IMR-90 (cell line): ENCODE measurements at regions not wholly inside any gene's neighbourhood (a gene's known extent, or its start where the extent isn't known, plus 50 kb on each side); places are given as distances from the start of the nearest gene placed in this dataset.

Source experiments
- ATAC-seq: fragments of 200-7000 bp; cut with Tn5 transposase; 2 replicates; pipeline ENCODE4 v1.9.1; 2020; ENCODE audit warnings: low read depth, mild to moderate bottlenecking, moderate library complexity
- BruUV-seq: library from RNA; stranded (reverse); fragments of 400-500 nt; replicated peaks from 2 replicates; lab custom pipeline; 2021; lab: Mats Ljungman, UMichigan
- CTCF ChIA-PET: fragments of 300-600 bp; formaldehyde crosslinking; extraction: SDS; loops from one replicate; lab custom pipeline; 2021; ENCODE audit warnings: antibody characterized with exemption; lab: Yijun Ruan, JAX
- POLR2A ChIA-PET: fragments of 300-600 bp; sonication (Branson Sonifier 250); formaldehyde crosslinking; loops from one replicate; lab custom pipeline; 2022; ENCODE audit warnings: antibody characterized with exemption; ENCODE audit not compliant: unreplicated experiment; lab: Charles Lee
- DNase-seq: peaks from one replicate; pipeline ENCODE4 v3.0.0; 2013
- H2AFZ ChIP-seq: replicated peaks from 2 replicates; pipeline ENCODE3; 2013; ENCODE audit warnings: low read length, mild to moderate bottlenecking; ENCODE audit not compliant: poor library complexity
- H2AK5ac ChIP-seq: 2 replicates; pipeline ENCODE4 v1.6.1; 2013; ENCODE audit warnings: low read depth, low read length, inconsistent platforms
- H2AK9ac ChIP-seq: replicated peaks from 2 replicates; pipeline ENCODE3; 2013; ENCODE audit warnings: mild to moderate bottlenecking, low read depth, low read length, moderate library complexity; ENCODE audit not compliant: poor library complexity
- H2BK120ac ChIP-seq: 2 replicates; pipeline ENCODE4 v1.6.1; 2013; ENCODE audit warnings: low read depth, low read length, inconsistent platforms
- H2BK15ac ChIP-seq: 3 replicates; pipeline ENCODE4 v1.6.1; 2013; ENCODE audit warnings: low read depth, low read length, inconsistent platforms
- H2BK20ac ChIP-seq: 2 replicates; pipeline ENCODE4 v1.6.1; 2013; ENCODE audit warnings: low read depth, mild to moderate bottlenecking, inconsistent platforms, low read length, moderate library complexity
- H2BK5ac ChIP-seq: 2 replicates; pipeline ENCODE4 v1.6.1; 2013; ENCODE audit warnings: mild to moderate bottlenecking, low read depth, low read length, inconsistent platforms; ENCODE audit not compliant: poor library complexity, severe bottlenecking
- H3K14ac ChIP-seq: replicated peaks from 2 replicates; pipeline ENCODE4 v1.6.1; 2013; ENCODE audit warnings: low read depth, low read length, inconsistent platforms
- H3K18ac ChIP-seq: 2 replicates; pipeline ENCODE4 v1.6.1; 2013; ENCODE audit warnings: low read depth, low read length, control low read depth
- H3K23ac ChIP-seq: 2 replicates; pipeline ENCODE4 v1.6.1; 2013; ENCODE audit warnings: low read depth, low read length, inconsistent platforms
- H3K27ac ChIP-seq: 2 replicates; pipeline ENCODE4 v1.5.1; 2013; ENCODE audit warnings: mild to moderate bottlenecking, control low read depth, low read length; ENCODE audit not compliant: insufficient read depth
- H3K27me3 ChIP-seq: 2 replicates; pipeline ENCODE4 v1.6.1; 2013; ENCODE audit warnings: low read length; ENCODE audit not compliant: control insufficient read depth, insufficient read depth
- H3K36me3 ChIP-seq: 2 replicates; pipeline ENCODE4 v1.6.1; 2013; ENCODE audit warnings: low read length, mixed read lengths; ENCODE audit not compliant: control insufficient read depth, insufficient read depth
- H3K4ac ChIP-seq: 2 replicates; pipeline ENCODE4 v1.6.1; 2013; ENCODE audit warnings: low read depth, low read length, inconsistent platforms
- H3K4me1 ChIP-seq: 2 replicates; pipeline ENCODE4 v1.6.1; 2013; ENCODE audit warnings: low read length, mixed read lengths; ENCODE audit not compliant: control insufficient read depth, insufficient read depth
- H3K4me2 ChIP-seq: 2 replicates; pipeline ENCODE4 v1.6.1; 2013; ENCODE audit warnings: low read depth, mild to moderate bottlenecking, control low read depth, low read length, moderate library complexity
- H3K4me3 ChIP-seq: 2 replicates; pipeline ENCODE4 v1.5.1; 2013; ENCODE audit warnings: low read depth, mild to moderate bottlenecking, control low read depth, low read length, moderate library complexity; ENCODE audit not compliant: insufficient read depth
- H3K56ac ChIP-seq: 2 replicates; pipeline ENCODE4 v1.6.1; 2013; ENCODE audit warnings: low read length, inconsistent platforms; ENCODE audit not compliant: insufficient read depth; ENCODE audit errors: extremely low read depth
- H3K79me1 ChIP-seq, 2 experiments: 2 replicates each; pipeline ENCODE4 v1.6.1; 2013; ENCODE audit warnings: low read length in 2 of 2, inconsistent platforms in 1 of 2, low read depth in 1 of 2
- H3K9ac ChIP-seq: 2 replicates; pipeline ENCODE4 v1.6.1; 2013; ENCODE audit warnings: low read depth, low read length, control low read depth
- H3K9me1 ChIP-seq: 2 replicates; pipeline ENCODE4 v1.6.1; 2013; ENCODE audit warnings: low read length, inconsistent platforms; ENCODE audit not compliant: insufficient read depth
- H3K9me3 ChIP-seq: 2 replicates; pipeline ENCODE4 v1.6.1; 2013; ENCODE audit warnings: low read length; ENCODE audit not compliant: control insufficient read depth, insufficient read depth
- H4K20me1 ChIP-seq: 2 replicates; pipeline ENCODE4 v1.6.1; 2013; ENCODE audit warnings: low read length, inconsistent platforms; ENCODE audit not compliant: insufficient read depth
- H4K5ac ChIP-seq: 2 replicates; pipeline ENCODE4 v1.6.1; 2013; ENCODE audit warnings: mild to moderate bottlenecking, low read depth, low read length, control low read depth
- H4K8ac ChIP-seq, 2 experiments: 2 replicates each; pipeline ENCODE4 v1.6.1; 2013; ENCODE audit warnings: low read depth in 2 of 2, low read length in 2 of 2, control low read depth in 1 of 2, inconsistent platforms in 1 of 2
- H4K91ac ChIP-seq: 2 replicates; pipeline ENCODE4 v1.6.1; 2013; ENCODE audit warnings: low read depth, low read length, inconsistent platforms; ENCODE audit not compliant: insufficient read depth
- BHLHE40 ChIP-seq: fragments of 150-350 bp; IDR thresholded peaks from 2 replicates; pipeline ENCODE4 v1.6.1; 2016; ENCODE audit warnings: mild to moderate bottlenecking, low read depth, low read length
- CEBPB ChIP-seq: IDR thresholded peaks from 2 replicates; pipeline ENCODE4 v1.6.1; 2012; ENCODE audit warnings: low read depth, low read length, improper control_type of control experiment
- FOS ChIP-seq: fragments of 150-350 bp; IDR thresholded peaks from 2 replicates; pipeline ENCODE4 v1.6.1; 2016; ENCODE audit warnings: low read depth, low read length
- MAFK ChIP-seq: IDR thresholded peaks from 2 replicates; pipeline ENCODE4 v1.6.1; 2012; ENCODE audit warnings: low read depth, low read length, improper control_type of control experiment
- MAZ ChIP-seq: IDR thresholded peaks from 2 replicates; pipeline ENCODE4 v1.6.1; 2012; ENCODE audit warnings: low read depth, mild to moderate bottlenecking, low read length, improper control_type of control experiment, moderate library complexity, borderline replicate concordance
- MXI1 ChIP-seq: IDR thresholded peaks from 2 replicates; pipeline ENCODE4 v1.6.1; 2012; ENCODE audit warnings: low read depth, mild to moderate bottlenecking, low read length, moderate library complexity, borderline replicate concordance
- NFE2L2 ChIP-seq: fragments of 150-350 bp; IDR thresholded peaks from 2 replicates; pipeline ENCODE4 v1.6.1; 2016; ENCODE audit warnings: low read depth, mild to moderate bottlenecking, low read length
- POLR2A ChIP-seq: IDR thresholded peaks from 2 replicates; pipeline ENCODE4 v1.6.1; 2012; ENCODE audit warnings: mild to moderate bottlenecking, low read depth, low read length
- RCOR1 ChIP-seq: IDR thresholded peaks from 2 replicates; pipeline ENCODE4 v1.6.1; 2012; ENCODE audit warnings: mild to moderate bottlenecking, low read length, improper control_type of control experiment; ENCODE audit not compliant: insufficient replicate concordance
- RFX5 ChIP-seq: IDR thresholded peaks from 2 replicates; pipeline ENCODE4 v1.8.0; 2012; ENCODE audit warnings: low read depth, mild to moderate bottlenecking, low read length, moderate library complexity
- SMC3 ChIP-seq: fragments of 150-350 bp; IDR thresholded peaks from 2 replicates; pipeline ENCODE4 v1.6.1; 2016; ENCODE audit warnings: low read depth, mild to moderate bottlenecking, antibody characterized with exemption, low read length, moderate library complexity
- WGBS, 2 experiments: methylation state at CpG; one replicate each; pipeline versions ENCODE4 v1.1.5 to v1.1.7; 2013; ENCODE audit warnings: missing lambda C conversion rate in 2 of 2; ENCODE audit not compliant: insufficient read length in 1 of 2; ENCODE audit errors: extremely low coverage in 2 of 2; 5-methylcytosine and 5-hydroxymethylcytosine counted together
- dilution Hi-C: fragments of 300-500 bp; cut with HindIII; formaldehyde crosslinking; loops from one replicate; pipeline ENCODE4 v1.14.3; 2018; ENCODE audit warnings: low sequenced_read_pairs; ENCODE audit not compliant: unreplicated experiment
- in situ Hi-C: fragments of 300-500 bp; cut with MboI; formaldehyde crosslinking; loops from 3 replicates; pipeline ENCODE4 v1.14.3; 2019; ENCODE audit warnings: low sequenced_read_pairs, inconsistent platforms, mixed read lengths
- intact Hi-C: fragments of 100-400 bp; cut with micrococcal nuclease; formaldehyde crosslinking; loops from 2 replicates; pipeline ENCODE4 v1.10.0; 2022
- TF ChIP-seq, protein P1 (sequence below): fragments of 150-350 bp; IDR thresholded peaks from 2 replicates; pipeline ENCODE4 v1.6.1; 2016; ENCODE audit warnings: low read depth, mild to moderate bottlenecking, low read length, moderate library complexity, borderline replicate concordance
- TF ChIP-seq, protein P2 (sequence below): fragments of 150-350 bp; IDR thresholded peaks from 2 replicates; pipeline ENCODE4 v1.6.1; 2017; ENCODE audit warnings: mild to moderate bottlenecking, antibody characterized with exemption, low read length, low read depth

DNA sequence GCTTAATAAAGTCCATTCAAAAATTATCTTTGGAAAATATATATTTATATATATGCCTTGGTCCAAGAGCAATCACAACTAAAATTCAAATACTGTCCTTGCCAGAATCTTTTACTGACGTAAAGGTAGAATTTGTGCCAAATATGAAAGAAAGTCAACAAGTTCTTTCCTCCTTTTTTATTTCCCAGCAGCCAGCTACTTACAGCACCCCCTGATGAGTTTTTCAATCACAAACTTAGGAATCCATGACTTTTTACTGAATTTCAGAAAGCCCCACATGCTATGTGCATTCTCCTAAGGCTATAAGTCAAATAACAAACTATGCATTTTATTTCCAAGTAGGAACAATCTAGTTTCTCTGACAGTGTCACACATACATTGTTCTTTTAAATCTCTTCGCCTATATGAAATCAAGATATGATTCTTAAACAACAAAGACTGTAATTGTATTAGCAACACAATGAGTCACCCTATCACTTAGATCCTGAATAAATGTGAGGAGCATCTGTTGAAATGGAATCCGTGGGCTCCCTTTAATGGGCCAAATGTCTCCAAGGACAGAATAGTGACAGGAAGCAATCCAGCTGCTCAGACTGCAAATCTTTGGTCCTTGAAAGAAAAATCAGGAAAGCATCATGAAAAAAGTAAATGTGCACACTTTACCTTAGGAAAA lies 271.4 kb downstream of the DUSP6 start:
- peak; percentile 30 for DNase-seq
- Histone ChIP-seq H3K18ac (no peak overlapping the region), H4K91ac (no peak overlapping the region), H3K14ac (0 out of 2 replicates have a peak overlapping the region, but pooled peaks have one; percentile 34), H2AFZ (no peak overlapping the region), H2BK15ac (no peak overlapping the region), H3K36me3 (no peaks in the 10 kb centered on the region), H3K4ac (no peak overlapping the region), H4K8ac (no peak overlapping the region), H2BK20ac (no peak overlapping the region), H3K4me3 (no peak overlapping the region), H2BK120ac (no peak overlapping the region), H3K9me3 (no peaks in the 10 kb centered on the region), H3K27me3 (no peaks in the 10 kb centered on the region), H2AK5ac (no peak overlapping the region), H2BK5ac (no peak overlapping the region), H4K20me1 (no peaks in the 10 kb centered on the region), H3K4me1 (peaks cover 6% of the 10 kb centered on the region), H3K79me1 (no peaks in the 10 kb centered on the region), H3K9ac (no peak overlapping the region), H3K9me1 (no peaks in the 10 kb centered on the region), H3K27ac (no peak overlapping the region), H2AK9ac (no peak overlapping the region), H3K4me2 (no peak overlapping the region), H4K5ac (no peak overlapping the region), H3K23ac (no peak overlapping the region), H3K56ac (no peak overlapping the region)
- intact Hi-C loops, result no loop called here
- dilution Hi-C loops, result no loop called here
- in situ Hi-C loops, result no loop called here
- BruUV-seq, result no TSS peak
- POLR2A ChIA-PET, result no interaction called here
- ATAC-seq, result no peak
- no peak for TF ChIP-seq RFX5
- no peak for TF ChIP-seq RCOR1
- TF ChIP-seq, protein P1, sequence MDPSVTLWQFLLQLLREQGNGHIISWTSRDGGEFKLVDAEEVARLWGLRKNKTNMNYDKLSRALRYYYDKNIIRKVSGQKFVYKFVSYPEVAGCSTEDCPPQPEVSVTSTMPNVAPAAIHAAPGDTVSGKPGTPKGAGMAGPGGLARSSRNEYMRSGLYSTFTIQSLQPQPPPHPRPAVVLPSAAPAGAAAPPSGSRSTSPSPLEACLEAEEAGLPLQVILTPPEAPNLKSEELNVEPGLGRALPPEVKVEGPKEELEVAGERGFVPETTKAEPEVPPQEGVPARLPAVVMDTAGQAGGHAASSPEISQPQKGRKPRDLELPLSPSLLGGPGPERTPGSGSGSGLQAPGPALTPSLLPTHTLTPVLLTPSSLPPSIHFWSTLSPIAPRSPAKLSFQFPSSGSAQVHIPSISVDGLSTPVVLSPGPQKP, result no peak
- no peak for TF ChIP-seq NFE2L2
- TF ChIP-seq, protein P2, sequence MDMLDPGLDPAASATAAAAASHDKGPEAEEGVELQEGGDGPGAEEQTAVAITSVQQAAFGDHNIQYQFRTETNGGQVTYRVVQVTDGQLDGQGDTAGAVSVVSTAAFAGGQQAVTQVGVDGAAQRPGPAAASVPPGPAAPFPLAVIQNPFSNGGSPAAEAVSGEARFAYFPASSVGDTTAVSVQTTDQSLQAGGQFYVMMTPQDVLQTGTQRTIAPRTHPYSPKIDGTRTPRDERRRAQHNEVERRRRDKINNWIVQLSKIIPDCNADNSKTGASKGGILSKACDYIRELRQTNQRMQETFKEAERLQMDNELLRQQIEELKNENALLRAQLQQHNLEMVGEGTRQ, result no peak
- no peak for TF ChIP-seq MAZ
- no peak for TF ChIP-seq CEBPB
- TF ChIP-seq MAFK, result no peak
- no peak for TF ChIP-seq POLR2A
- TF ChIP-seq SMC3, result no peak
- TF ChIP-seq BHLHE40, result no peak
- no peak for TF ChIP-seq FOS
- TF ChIP-seq MXI1, result no peak
- CTCF ChIA-PET, result interaction anchor here (0.6 kb wide), 1 partner anchor 1553 kb away, joined by 5 read pairs; no protein-coding TSS in a partner anchor
- WGBS, 2 experiments, result no CpG with 5 or more reads among the region's 3 CpGs
